Liver (tissue), 8 donors: ENCODE measurements at regions not wholly inside any gene's neighbourhood (a gene's known extent, or its start where the extent isn't known, plus 50 kb on each side); places are given as distances from the start of the nearest gene placed in this dataset.

Experiments
- DNase-seq: peaks from one replicate; pipeline ENCODE4 v3.0.0-alpha.2; 2017; ENCODE audit warnings: low spot score
- H3K27ac ChIP-seq, 2 donors: one replicate each; pipeline ENCODE4 v1.7.0; 2013; ENCODE audit warnings: inconsistent platforms in 2 of 2, low read length in 2 of 2, control low read depth in 1 of 2, low read depth in 1 of 2, mild to moderate bottlenecking in 1 of 2
- H3K27me3 ChIP-seq, 4 donors: one replicate each; pipeline versions ENCODE4 v1.6.1 to v1.7.0; 2013; ENCODE audit warnings: low read length in 3 of 4, inconsistent platforms in 1 of 4, mild to moderate bottlenecking in 1 of 4, moderate library complexity in 1 of 4; ENCODE audit not compliant: control insufficient read depth in 4 of 4, insufficient read depth in 4 of 4
- H3K36me3 ChIP-seq, 4 donors: one replicate each; pipeline versions ENCODE4 v1.6.1 to v1.7.0; 2013; ENCODE audit warnings: low read length in 3 of 4, mild to moderate bottlenecking in 3 of 4, low read depth in 1 of 4, moderate library complexity in 1 of 4; ENCODE audit not compliant: control insufficient read depth in 4 of 4, insufficient read depth in 3 of 4
- H3K4me1 ChIP-seq, 4 donors: one replicate each; pipeline versions ENCODE4 v1.6.1 to v1.7.0; 2013; ENCODE audit warnings: low read length in 3 of 4, mild to moderate bottlenecking in 3 of 4, moderate library complexity in 1 of 4; ENCODE audit not compliant: control insufficient read depth in 4 of 4, insufficient read depth in 4 of 4
- H3K4me3 ChIP-seq, 3 donors: one replicate each; pipeline versions ENCODE4 v1.6.1 to v1.7.0; 2013; ENCODE audit warnings: low read length in 3 of 3, control low read depth in 1 of 3, low read depth in 1 of 3, mild to moderate bottlenecking in 1 of 3
- H3K9ac ChIP-seq, 2 donors: one replicate each; pipeline ENCODE4 v1.7.0; 2013; ENCODE audit warnings: low read length in 2 of 2, mild to moderate bottlenecking in 2 of 2, moderate library complexity in 2 of 2, control low read depth in 1 of 2, low read depth in 1 of 2
- H3K9me3 ChIP-seq, 4 donors: one replicate each; pipeline versions ENCODE4 v1.6.1 to v1.7.0; 2013; ENCODE audit warnings: low read length in 3 of 4; ENCODE audit not compliant: control insufficient read depth in 4 of 4
- ATF3 ChIP-seq: IDR thresholded peaks from 2 replicates; pipeline ENCODE4 v1.6.1; 2016; ENCODE audit warnings: antibody characterized with exemption
- CTCF ChIP-seq: fragments of 150-350 bp; IDR thresholded peaks from 2 replicates; pipeline ENCODE4 v1.5.1; 2017; ENCODE audit warnings: improper control_type of control experiment, low read depth, low read length; ENCODE audit not compliant: missing input control
- FOXA1 ChIP-seq: IDR thresholded peaks from 2 replicates; pipeline ENCODE4 v1.6.1; 2016; ENCODE audit warnings: antibody characterized with exemption
- FOXA2 ChIP-seq: IDR thresholded peaks from 2 replicates; pipeline ENCODE4 v1.6.1; 2016; ENCODE audit warnings: antibody characterized with exemption
- HNF4A ChIP-seq, 2 donors: conservative IDR thresholded peaks; 2 replicates each; pipeline ENCODE4 v1.6.1; 2016; ENCODE audit warnings: antibody characterized with exemption in 2 of 2, mild to moderate bottlenecking in 2 of 2
- HNF4G ChIP-seq: IDR thresholded peaks from 2 replicates; pipeline ENCODE4 v1.6.1; 2016; ENCODE audit warnings: antibody characterized with exemption
- JUND ChIP-seq, 2 donors: IDR thresholded peaks; 2 replicates each; pipeline ENCODE4 v1.6.1; 2016; ENCODE audit warnings: antibody characterized with exemption in 2 of 2
- MAX ChIP-seq: IDR thresholded peaks from 2 replicates; pipeline ENCODE4 v1.6.1; 2016; ENCODE audit warnings: antibody characterized with exemption
- NR2F2 ChIP-seq: IDR thresholded peaks from 2 replicates; pipeline ENCODE4 v1.6.1; 2016; ENCODE audit warnings: antibody characterized with exemption
- RAD21 ChIP-seq, 2 donors: IDR thresholded peaks; 2 replicates each; pipeline ENCODE4 v1.6.1; 2016; ENCODE audit warnings: antibody characterized with exemption in 2 of 2, mild to moderate bottlenecking in 2 of 2
- REST ChIP-seq: IDR thresholded peaks from 2 replicates; pipeline ENCODE4 v1.6.1; 2016; ENCODE audit warnings: antibody characterized with exemption, mild to moderate bottlenecking
- RXRA ChIP-seq, 2 donors: IDR thresholded peaks; 2 replicates each; pipeline ENCODE4 v1.6.1; 2017 to 2018; ENCODE audit warnings: antibody characterized with exemption in 2 of 2, mild to moderate bottlenecking in 1 of 2
- TAF1 ChIP-seq: conservative IDR thresholded peaks from 2 replicates; pipeline ENCODE4 v1.6.1; 2016; ENCODE audit warnings: antibody characterized with exemption, mild to moderate bottlenecking
- YY1 ChIP-seq: IDR thresholded peaks from 2 replicates; pipeline ENCODE4 v1.6.1; 2016; ENCODE audit warnings: antibody characterized with exemption, mild to moderate bottlenecking
- ZBTB33 ChIP-seq: IDR thresholded peaks from 2 replicates; pipeline ENCODE4 v1.6.1; 2016; ENCODE audit warnings: antibody characterized with exemption
- WGBS: extraction: QIAGEN DNeasy Blood & Tissue Kit; methylation state at CpG from one replicate; pipeline ENCODE4 v1.1.7; 2013; 5-methylcytosine and 5-hydroxymethylcytosine counted together
- donor health status: healthy.
- donor health status: healthy.
- donor health status: healthy.
- donor health status: healthy.
- donor health status: healthy.

- H3K36me3 ChIP-seq = no peaks in the 10 kb centered on the region
- H3K27ac ChIP-seq = no peak overlapping the region
- H3K9me3 ChIP-seq = peaks cover 0 to 13% (median 0%) of the 10 kb centered on the region in 4 donors
- no peak overlapping the region for H3K9ac ChIP-seq
- DNase-seq = no peak
- H3K27me3 ChIP-seq = no peaks in the 10 kb centered on the region
- WGBS = 69% methylated on average over 4 of the region's 4 CpGs
- H3K4me3 ChIP-seq = no peak overlapping the region
- H3K4me1 ChIP-seq = no peaks in the 10 kb centered on the region
- TF ChIP-seq NR2F2 (no peak), YY1 (no peak), CTCF (no peak), RXRA (IDR thresholded peaks at IDR 0.05) (no peak), HNF4G (no peak), MAX (no peak), REST (no peak), TAF1 (no peak), ZBTB33 (no peak), FOXA1 (no peak), RAD21 (IDR thresholded peaks at IDR 0.05) (no peak), FOXA2 (no peak), ATF3 (no peak), JUND (IDR thresholded peaks at IDR 0.05) (no peak)
Observed at GRCh38 chr4:107194005-107194404, 157.9 kb upstream of the DKK2 start.

GRCh38 chr4:107192601-107193000 lies 156.5 kb upstream of the DKK2 start:
- no peak for DNase-seq
- Histone ChIP-seq H3K27me3 (no peaks in the 10 kb centered on the region), H3K36me3 (no peaks in the 10 kb centered on the region), H3K9me3 (peaks cover 0 to 13% (median 0%) of the 10 kb centered on the region in 4 donors), H3K27ac (no peak overlapping the region), H3K9ac (no peak overlapping the region), H3K4me1 (no peaks in the 10 kb centered on the region), H3K4me3 (no peak overlapping the region)
- 87% methylated on average over 6 of the region's 6 CpGs for WGBS
- TF ChIP-seq CTCF (no peak), TAF1 (no peak), HNF4A (conservative IDR thresholded peaks at IDR 0.05) (no peak)
